KMS-11 (cell line): ENCODE measurements at regions not wholly inside any gene's neighbourhood (a gene's known extent, or its start where the extent isn't known, plus 50 kb on each side); places are given as distances from the start of the nearest gene placed in this dataset.

ENCODE experiments used
- H2AFZ ChIP-seq: fragments of 200-600 bp; sonication (generic); 2 replicates; pipeline ENCODE4 v1.6.1; 2016; ENCODE audit warnings: antibody characterized with exemption, mixed run types, low read depth
- H3K27ac ChIP-seq: fragments of 200-600 bp; sonication (generic); 2 replicates; pipeline ENCODE4 v1.6.1; 2016; ENCODE audit warnings: mild to moderate bottlenecking, mixed run types
- H3K27me3 ChIP-seq: fragments of 200-600 bp; sonication (generic); 2 replicates; pipeline ENCODE4 v1.6.1; 2017; ENCODE audit warnings: mild to moderate bottlenecking, low read depth, mixed run types, moderate library complexity; ENCODE audit not compliant: insufficient read depth
- H3K36me3 ChIP-seq: fragments of 200-600 bp; sonication (generic); 2 replicates; pipeline ENCODE4 v1.6.1; 2017; ENCODE audit warnings: mild to moderate bottlenecking, mixed run types; ENCODE audit not compliant: insufficient read depth
- H3K4me1 ChIP-seq: fragments of 200-600 bp; sonication (generic); 2 replicates; pipeline ENCODE4 v1.6.1; 2016; ENCODE audit warnings: mild to moderate bottlenecking, low read depth, mixed run types; ENCODE audit not compliant: poor library complexity, severe bottlenecking
- H3K4me2 ChIP-seq: fragments of 200-600 bp; sonication (generic); 2 replicates; pipeline ENCODE4 v1.7.0; 2016; ENCODE audit warnings: mild to moderate bottlenecking, mixed run types
- H3K4me3 ChIP-seq: fragments of 200-600 bp; sonication (generic); IDR thresholded peaks from 2 replicates; pipeline ENCODE4 v1.6.1; 2017; ENCODE audit warnings: low read depth, low read length, mixed read lengths; ENCODE audit not compliant: insufficient read depth
- H3K79me2 ChIP-seq: fragments of 200-600 bp; sonication (generic); 2 replicates; pipeline ENCODE4 v1.6.1; 2016; ENCODE audit warnings: low read depth, mixed run types; ENCODE audit not compliant: insufficient read depth
- H3K9ac ChIP-seq: fragments of 200-600 bp; sonication (generic); 2 replicates; pipeline ENCODE4 v1.6.1; 2016; ENCODE audit warnings: mild to moderate bottlenecking, mixed run types
- H4K20me1 ChIP-seq: fragments of 200-600 bp; sonication (generic); 2 replicates; pipeline ENCODE4 v1.6.1; 2016; ENCODE audit warnings: mild to moderate bottlenecking, mixed run types; ENCODE audit not compliant: insufficient read depth
- CTCF ChIP-seq: fragments of 200-600 bp; sonication (generic); conservative IDR thresholded peaks from 2 replicates; pipeline ENCODE4 v1.6.1; 2017; ENCODE audit warnings: low read depth, mild to moderate bottlenecking, antibody characterized with exemption, low read length, moderate library complexity, mixed read lengths

GRCh38 chr5:60177596-60177995 lies 284.1 kb upstream of the PDE4D start:
- Histone ChIP-seq H3K4me1 (no peaks in the 10 kb centered on the region), H3K4me3 (no peak overlapping the region), H3K79me2 (no peaks in the 10 kb centered on the region), H3K4me2 (no peak overlapping the region), H2AFZ (no peak overlapping the region), H3K36me3 (no peaks in the 10 kb centered on the region), H3K27ac (no peak overlapping the region), H3K9ac (no peak overlapping the region), H4K20me1 (no peaks in the 10 kb centered on the region), H3K27me3 (no peaks in the 10 kb centered on the region)
- no peak for TF ChIP-seq CTCF

- no peak overlapping the region for H3K27ac ChIP-seq
- no peaks in the 10 kb centered on the region for H3K79me2 ChIP-seq
- H3K4me3 ChIP-seq = no peak overlapping the region
- H3K9ac ChIP-seq = no peak overlapping the region
- no peak overlapping the region for H3K4me2 ChIP-seq
- H3K4me1 ChIP-seq = no peaks in the 10 kb centered on the region
- no peak overlapping the region for H2AFZ ChIP-seq
- H3K27me3 ChIP-seq = no peaks in the 10 kb centered on the region
- no peak for TF ChIP-seq CTCF
- H4K20me1 ChIP-seq = no peaks in the 10 kb centered on the region
- H3K36me3 ChIP-seq = no peaks in the 10 kb centered on the region
Observed at GRCh38 chr5:60173667-60174066, 280.1 kb upstream of the PDE4D start.

- Histone ChIP-seq H2AFZ (no peak overlapping the region), H3K4me1 (no peaks in the 10 kb centered on the region), H3K4me3 (no peak overlapping the region), H4K20me1 (no peaks in the 10 kb centered on the region), H3K27me3 (no peaks in the 10 kb centered on the region), H3K4me2 (no peak overlapping the region), H3K79me2 (no peaks in the 10 kb centered on the region), H3K9ac (no peak overlapping the region), H3K36me3 (no peaks in the 10 kb centered on the region), H3K27ac (no peak overlapping the region)
- no peak for TF ChIP-seq CTCF
Observed at GRCh38 chr5:60163762-60164161, 270.2 kb upstream of the PDE4D start.

- no peak overlapping the region for H3K4me2 ChIP-seq
- no peaks in the 10 kb centered on the region for H3K4me1 ChIP-seq
- H3K9ac ChIP-seq = no peak overlapping the region
- TF ChIP-seq CTCF = no peak
- H3K4me3 ChIP-seq = no peak overlapping the region
- no peaks in the 10 kb centered on the region for H4K20me1 ChIP-seq
- no peaks in the 10 kb centered on the region for H3K27me3 ChIP-seq
- H3K27ac ChIP-seq = no peak overlapping the region
- H2AFZ ChIP-seq = no peak overlapping the region
- no peaks in the 10 kb centered on the region for H3K36me3 ChIP-seq
- H3K79me2 ChIP-seq = no peaks in the 10 kb centered on the region
Observed at GRCh38 chr5:60162441-60162840, 268.9 kb upstream of the PDE4D start.
